Activated naive CD4-positive, alpha-beta T cell treated with Interleukin-2 at 50 U/mL for 16 hours (primary cell): ENCODE measurements at regions not wholly inside any gene's neighbourhood (a gene's known extent, or its start where the extent isn't known, plus 50 kb on each side); places are given as distances from the start of the nearest gene placed in this dataset.
A peak's percentile ranks its signal among the peaks of the same experiment; 100 is the strongest.

Source experiments
- DNase-seq: peaks from one replicate; pipeline ENCODE4 v3.0.0-alpha.2; 2020

- DNase-seq = no peak
Measured at GRCh38 chr2:67842375-67842959, 220.3 kb downstream of the C1D start.

- no peak for DNase-seq
Measured at GRCh38 chr2:67844024-67844540, 218.7 kb downstream of the C1D start.

DNA sequence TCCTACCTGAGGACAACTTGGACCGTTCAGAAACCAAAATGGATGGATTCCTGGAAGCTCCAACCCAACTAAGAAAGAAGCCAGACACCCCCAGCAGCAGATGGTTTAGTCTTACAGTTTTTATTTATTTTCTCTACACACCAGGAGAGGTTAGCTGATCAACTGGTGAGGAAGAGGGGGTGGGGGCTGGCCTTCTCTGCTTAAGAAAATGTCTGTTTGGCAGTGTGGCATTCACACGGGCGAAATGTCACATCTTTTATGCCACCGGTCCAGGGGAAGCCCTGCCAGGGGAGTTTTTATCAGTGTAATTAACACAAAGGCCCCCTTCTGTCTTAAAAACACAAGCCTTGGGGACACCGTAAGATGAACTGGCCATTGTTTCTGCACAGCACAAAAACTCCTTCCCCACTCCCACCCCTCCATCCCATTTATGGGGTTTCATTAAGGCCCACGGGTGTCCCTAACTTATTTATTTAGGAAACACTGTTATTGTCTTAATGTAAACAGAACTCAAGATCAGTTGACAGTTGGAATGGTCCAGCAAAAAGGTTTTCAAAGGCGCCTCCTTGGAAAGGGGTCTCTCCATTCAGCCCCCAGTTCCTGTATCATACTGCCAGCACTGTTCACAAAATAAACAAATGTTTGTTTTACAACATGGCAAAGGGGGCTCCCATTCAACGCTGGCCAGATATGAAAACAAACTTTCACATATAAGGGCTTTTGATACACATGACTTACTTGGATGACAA, 217.0 kb downstream of the C1D start:
- DNase-seq = no peak

- peak; percentile 9 for DNase-seq
Measured at GRCh38 chr2:67846370-67847070, 216.3 kb downstream of the C1D start.

DNA sequence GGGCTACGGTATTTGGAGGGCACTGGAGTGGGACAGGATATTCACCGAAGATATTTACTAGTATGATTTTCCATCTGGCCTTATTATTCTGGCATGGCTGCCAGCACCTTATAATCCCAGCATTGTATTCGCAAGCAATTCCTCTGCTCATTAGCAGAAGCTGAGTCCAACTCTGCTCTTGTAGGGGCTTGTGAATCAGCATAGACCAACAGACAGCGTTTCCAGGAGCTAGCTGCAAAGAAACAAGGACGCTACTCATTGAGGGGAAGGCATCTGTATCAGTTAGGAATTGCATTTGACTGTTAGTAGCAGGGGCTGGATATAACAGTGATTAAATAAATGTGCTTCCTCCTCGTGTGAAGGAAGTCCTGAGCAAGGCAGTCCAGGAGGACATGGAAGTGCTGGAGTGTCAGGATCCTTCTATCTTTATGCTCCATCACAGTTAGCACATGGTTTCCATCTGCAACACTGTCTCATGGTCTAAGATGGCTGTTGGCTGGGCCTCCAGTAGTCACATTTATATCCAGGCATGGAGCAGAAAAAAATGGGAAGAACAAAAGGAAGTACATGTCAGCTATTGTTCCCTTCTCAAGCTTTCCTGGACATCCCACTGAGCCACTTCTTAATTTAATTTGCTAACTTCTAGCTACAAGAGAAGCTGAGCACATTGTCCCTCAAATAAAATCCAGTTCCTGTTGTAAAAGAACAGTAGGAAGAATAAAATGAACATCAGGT, 214.1 kb downstream of the C1D start:
- DNase-seq = no peak

GRCh38 chr2:67851016-67851415, 211.8 kb downstream of the C1D start:
- DNase-seq = no peak

DNA sequence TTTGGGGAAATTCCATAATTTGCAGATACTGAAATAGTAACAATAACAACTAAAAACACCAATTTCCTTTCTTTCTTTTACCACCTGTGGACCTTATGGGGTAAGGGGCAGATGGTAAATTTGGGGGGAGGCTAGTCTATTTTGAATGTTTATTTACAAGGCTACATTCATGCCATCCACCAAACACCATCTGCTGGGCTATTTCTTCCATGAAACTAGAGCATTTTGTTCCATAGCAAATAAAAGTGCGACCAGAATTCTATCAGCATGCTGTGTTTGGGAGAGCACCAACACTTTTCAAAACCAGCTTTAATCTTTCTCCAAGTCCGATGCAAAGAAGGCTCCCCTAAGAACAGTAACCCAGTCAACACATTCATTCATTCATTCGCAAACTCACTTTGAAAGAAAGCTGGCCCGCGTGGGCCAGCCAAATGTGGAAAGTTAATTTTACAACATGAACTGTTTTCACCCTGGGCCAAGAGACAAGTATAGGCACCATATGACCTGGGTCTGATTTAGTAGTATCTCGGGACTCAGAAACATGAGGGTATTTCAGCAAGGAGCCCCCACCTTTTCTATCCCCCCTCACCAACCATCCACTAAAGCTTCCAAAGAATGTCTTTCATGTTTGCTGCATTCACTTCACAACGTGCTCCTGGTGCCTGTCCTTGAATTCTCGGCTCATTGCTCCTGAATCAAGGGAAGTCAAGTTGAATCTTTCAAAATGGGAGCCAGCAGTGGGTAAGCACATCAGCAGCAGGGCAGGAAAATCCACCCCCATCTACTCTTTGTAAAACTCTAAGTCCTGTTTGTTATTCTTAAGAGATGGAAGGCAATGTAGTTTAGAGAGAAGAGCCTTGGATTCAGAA, 210.6 kb downstream of the C1D start:
- no peak for DNase-seq

GRCh38 chr2:67854103-67854743, 208.6 kb downstream of the C1D start:
- DNase-seq = no peak

GRCh38 chr2:67854798-67855197, 208.0 kb downstream of the C1D start:
- DNase-seq = no peak

GRCh38 chr2:67856866-67857265, 205.9 kb downstream of the C1D start:
- no peak for DNase-seq

DNA sequence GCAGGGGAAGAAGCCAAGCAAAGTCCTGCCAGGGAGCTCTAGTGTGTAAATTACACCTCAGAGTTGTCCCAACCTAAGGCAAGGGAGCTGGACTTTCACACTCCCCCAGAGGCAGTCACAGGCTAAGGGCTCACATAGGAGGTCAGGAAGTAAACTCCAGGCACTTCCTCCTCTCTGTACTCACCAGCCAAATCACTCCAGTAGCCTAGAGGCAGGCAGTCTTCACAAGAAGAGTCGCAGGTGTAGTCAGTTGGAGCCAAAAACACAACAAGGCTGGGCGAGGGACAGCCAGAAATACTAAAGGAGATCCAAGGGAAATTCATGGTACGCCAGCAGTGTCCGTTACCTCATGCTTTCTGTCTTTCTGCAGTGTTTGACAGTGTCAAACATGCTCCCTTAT, 205.0 kb downstream of the C1D start:
- DNase-seq = no peak

GRCh38 chr2:67858886-67859285, 203.9 kb downstream of the C1D start:
- DNase-seq = no peak

DNA sequence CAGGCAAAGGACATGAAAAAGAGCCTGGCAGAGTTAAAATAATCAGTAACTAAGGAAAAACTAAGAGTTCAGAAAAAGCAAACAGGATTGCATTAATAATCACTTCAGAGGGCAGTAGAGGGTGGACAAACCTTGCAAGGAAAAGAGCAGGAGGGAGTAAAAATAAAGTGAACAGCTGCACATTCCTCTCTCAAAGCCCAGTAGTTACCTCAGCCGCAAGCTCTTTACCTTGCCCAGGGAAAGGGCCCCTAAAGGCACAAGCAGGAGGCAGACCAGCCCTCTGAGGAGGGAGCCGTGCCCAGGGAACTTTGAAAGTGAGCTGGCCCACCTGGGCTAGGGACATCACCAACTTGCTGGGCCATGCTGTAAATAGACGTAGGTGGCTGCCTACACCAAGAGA, 196.9 kb downstream of the C1D start:
- no peak for DNase-seq

DNA sequence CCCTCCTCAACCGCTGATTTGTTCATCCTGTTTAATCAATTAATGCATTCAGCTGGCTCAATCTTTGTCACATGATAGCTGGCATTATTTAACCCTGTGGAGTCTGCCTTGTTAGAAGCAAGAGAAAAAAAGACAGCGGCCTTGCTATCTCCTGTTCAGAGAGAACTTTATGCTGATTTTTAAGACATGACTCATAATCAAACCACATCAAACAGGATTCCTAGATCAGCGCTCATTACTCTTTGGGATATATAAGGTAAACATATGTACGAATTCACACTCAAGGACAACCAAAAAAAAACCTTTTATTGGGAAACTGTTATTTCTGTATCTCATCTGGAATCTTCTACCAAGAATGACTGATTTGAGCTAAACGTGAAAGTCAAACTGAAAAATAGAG, 195.1 kb downstream of the C1D start:
- no peak for DNase-seq

GRCh38 chr2:67871686-67872412, 191.0 kb downstream of the C1D start:
- no peak for DNase-seq

GRCh38 chr2:67872481-67872880, 190.3 kb downstream of the C1D start:
- no peak for DNase-seq

GRCh38 chr2:67873916-67874315, 188.9 kb downstream of the C1D start:
- no peak for DNase-seq

- no peak for DNase-seq
Measured at GRCh38 chr2:67876176-67876575, 186.6 kb downstream of the C1D start.

GRCh38 chr2:67877301-67877700, 185.5 kb downstream of the C1D start:
- no peak for DNase-seq

DNA sequence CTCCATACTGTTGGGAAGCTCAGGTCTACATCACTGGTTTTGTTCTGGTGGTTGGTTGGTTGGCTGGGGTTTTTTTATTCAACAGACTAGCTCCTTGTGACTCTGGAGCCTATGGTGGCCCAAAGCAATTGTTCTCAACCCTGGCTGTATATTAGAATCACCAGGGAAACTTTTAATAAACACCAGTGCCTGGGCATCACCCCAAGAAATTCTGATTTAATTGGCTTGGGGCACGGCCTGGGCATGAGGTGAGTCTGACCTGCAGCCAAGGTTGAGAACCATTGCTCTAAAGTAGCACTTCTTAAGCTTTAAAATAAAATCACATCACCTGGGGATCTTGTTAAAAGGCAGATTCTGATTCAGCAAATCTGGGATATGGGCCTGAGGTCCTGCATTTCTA, 184.1 kb downstream of the C1D start:
- DNase-seq = no peak
